ENCODE measurements at regions not wholly inside any gene's neighbourhood (a gene's known extent, or its start where the extent isn't known, plus 50 kb on each side); places are given as distances from the start of the nearest gene placed in this dataset.
"Not testable (repeated sequence)": the region's sequence is repeated elsewhere in the genome, so short reads cannot be mapped to it uniquely, and the experiment has no call there.

DNA sequence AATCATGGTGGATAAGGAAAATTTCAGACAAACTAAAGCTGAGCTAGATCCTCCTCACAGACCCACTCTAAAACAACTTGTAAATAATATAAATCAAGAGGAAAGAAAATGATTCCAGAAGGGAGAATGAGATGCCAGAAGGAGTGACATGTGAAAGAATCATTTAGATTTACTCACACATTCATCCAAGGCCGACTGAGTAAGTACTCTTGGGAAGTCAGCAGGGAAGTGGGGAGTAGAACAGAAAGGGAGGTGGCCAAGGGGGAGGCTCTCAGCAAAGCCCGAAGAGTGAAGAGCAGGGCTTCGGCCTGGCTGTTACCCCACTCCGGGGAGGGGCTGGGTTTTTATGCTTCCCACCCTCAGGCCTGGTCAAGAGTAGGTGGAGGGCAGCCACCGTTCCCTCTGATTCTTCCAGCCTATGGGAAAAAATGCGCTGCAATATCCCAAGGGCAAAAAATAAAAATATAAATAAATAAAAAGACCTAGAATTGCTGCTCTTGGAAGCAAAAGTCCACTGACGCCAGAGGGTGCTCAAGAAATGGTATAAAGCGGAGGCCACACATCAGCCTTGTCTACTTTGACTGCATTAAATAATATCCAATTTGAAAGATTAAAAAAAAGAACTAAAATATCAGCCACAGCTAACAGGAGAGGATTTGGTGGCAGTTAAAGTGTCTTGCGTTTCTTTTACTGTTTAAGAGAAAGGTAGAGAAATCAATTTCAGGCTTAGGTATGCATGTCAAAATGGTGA is 110.2 kb upstream of the COL5A1 start:
- no peak for DNase-seq

DNA sequence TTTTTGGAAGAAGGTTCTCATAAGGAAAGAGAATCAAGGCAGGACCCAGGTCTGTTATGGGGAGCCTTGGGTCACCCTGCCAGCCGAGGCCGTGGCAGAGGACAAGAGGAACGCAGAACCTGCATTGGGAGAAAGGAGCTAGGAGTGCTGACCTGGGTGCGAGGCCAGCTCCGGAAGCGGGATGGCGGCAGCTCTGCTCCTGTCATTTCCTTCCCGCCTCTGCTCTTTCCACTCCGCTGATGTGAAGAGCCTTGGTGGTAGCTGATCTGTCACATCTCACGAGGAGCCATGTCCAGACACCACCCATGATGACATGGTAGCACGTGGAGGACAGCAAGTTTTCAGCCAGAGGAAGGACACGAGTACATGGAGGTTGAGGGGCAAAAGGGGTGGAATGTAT is 109.5 kb upstream of the COL5A1 start:
- DNase-seq: no peak

DNA sequence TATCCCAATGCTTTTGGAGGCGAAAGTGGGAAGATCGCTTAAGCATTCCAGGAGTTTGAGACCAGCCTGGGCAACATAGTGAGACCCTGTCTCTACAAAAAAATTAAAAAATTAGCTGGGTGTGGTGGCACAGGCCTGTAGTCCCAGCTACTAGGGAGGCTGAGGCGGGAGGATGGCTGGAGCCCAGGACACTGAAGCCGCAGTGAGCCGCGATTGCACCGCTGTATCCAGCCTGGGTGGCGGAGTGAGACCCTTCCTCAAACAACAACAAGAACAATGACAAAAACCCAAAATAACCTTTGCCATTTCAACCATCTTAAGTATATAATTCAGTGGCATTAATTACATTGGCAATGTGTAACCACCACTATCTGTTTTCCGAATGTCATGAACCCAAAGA is 108.9 kb upstream of the COL5A1 start:
- DNase-seq: not testable (repeated sequence)

- no peak for DNase-seq
Measured at GRCh38 chr9:134533850-134534588, 107.6 kb upstream of the COL5A1 start.

DNA sequence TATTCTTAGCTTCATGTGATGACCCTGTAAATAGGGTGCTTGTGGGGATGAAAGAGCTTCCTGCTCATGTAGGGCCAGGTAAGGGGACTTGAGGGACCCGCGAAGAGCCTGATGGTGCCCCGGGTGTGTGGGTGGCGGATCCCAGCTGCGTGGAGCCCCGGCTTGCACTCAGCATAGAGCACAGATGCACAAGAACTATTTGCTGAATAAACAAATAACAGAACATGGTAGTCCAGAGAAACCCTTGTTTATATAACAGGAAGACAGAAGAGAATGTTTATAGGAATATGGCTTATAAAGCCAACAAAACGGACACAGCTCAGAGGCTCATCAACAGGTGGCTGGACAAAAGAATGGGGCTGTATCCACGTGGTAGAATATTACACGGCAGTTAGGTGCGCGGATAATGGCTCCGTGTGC is 106.9 kb upstream of the COL5A1 start:
- DNase-seq: no peak

DNA sequence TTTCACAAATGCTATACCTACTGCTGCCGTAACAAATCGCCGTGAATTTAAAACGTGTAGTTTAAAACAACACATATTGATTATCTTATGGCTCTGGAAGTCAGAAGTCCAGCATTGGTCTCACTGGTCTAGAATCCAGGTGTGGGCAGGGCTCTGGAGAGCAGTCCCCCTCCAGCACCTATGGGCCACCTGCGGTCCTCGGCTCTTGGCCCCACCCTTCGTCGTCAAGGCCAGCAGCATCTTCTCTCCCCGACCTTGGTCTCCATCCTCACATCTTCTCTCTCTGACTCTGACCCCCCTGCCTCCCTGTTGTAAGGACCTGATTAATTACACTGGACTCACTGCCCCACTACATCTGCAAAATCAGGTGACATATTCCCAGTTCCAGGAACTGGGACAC is 106.4 kb upstream of the COL5A1 start:
- no peak for DNase-seq

DNA sequence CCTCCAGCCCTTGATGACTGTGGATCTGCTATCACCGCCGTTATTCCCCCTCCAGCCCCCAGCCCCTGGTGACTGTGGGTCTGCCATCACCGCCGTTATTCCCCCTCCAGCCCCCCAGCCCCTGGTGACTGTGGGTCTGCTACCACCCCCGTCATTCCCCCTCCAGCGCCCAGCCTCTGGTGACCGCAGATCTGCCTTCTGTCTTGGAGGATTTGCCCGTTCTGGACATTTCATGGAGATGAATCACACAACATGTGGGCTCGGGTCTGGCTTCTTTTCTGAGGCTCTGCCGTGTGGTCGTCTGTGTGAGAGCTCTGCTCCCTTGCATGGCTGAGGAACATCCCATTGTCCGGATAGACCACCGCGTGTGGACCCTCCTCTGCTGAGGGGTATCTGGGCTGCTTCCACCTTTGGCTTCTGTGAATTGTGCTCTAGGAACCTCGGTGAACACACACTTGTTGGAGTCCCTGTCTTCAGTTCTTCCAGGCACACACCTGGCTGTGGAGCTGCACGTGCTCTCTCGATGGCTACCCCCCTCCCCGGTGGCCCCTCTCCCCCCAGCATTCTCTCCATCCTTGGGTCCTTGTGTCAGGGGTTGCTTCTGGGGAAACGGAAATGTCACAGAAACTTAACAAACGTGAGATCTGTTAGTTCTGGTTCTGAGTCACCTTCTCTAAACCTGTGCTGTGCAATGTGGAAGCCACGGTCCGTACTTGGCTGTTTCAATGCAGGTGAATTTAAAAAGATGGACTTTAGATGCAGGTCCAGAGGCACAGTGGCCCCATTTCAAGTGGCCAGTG is 105.3 kb upstream of the COL5A1 start:
- no peak for DNase-seq

- no peak for DNase-seq
Measured at GRCh38 chr9:134536931-134537330, 104.7 kb upstream of the COL5A1 start.

GRCh38 chr9:134537951-134538641 is 103.5 kb upstream of the COL5A1 start:
- DNase-seq: no peak

DNA sequence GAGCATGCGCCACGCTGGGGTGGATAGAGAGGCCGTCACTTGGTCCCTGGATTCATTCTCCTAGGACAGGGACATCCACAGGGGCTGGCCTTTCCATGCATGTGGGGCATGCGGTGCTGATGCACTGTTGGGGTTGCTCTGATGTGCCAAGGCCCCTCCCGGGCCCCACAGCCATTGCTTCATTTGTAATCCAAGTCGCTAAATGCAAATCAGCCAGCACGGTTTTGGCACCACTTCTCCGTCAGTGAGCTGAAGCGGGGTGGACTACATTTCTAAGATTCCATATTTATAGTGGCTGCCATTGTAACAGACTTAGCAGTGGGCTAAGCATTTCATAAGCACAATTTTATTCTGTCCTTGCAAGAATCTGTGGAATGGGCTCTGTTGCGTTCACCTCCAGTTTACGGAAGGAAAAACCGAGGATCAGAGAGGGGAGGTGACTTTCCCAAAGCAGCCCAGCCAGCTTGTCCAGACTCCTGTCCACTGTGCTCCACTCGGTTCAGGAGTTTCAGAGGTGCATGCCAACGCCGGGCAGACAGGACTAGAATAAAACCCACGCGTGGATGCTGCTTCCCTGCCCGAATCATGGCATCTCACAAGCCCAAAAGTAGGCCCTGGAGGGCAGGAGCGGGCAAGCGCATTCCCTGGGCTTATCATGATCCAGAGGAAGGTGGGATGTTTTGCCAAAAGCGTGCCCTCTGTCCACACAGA is 102.6 kb upstream of the COL5A1 start:
- no peak for DNase-seq

GRCh38 chr9:134539586-134540194 is 101.9 kb upstream of the COL5A1 start:
- no peak for DNase-seq

GRCh38 chr9:134540276-134541096 is 101.1 kb upstream of the COL5A1 start:
- DNase-seq: no peak

DNA sequence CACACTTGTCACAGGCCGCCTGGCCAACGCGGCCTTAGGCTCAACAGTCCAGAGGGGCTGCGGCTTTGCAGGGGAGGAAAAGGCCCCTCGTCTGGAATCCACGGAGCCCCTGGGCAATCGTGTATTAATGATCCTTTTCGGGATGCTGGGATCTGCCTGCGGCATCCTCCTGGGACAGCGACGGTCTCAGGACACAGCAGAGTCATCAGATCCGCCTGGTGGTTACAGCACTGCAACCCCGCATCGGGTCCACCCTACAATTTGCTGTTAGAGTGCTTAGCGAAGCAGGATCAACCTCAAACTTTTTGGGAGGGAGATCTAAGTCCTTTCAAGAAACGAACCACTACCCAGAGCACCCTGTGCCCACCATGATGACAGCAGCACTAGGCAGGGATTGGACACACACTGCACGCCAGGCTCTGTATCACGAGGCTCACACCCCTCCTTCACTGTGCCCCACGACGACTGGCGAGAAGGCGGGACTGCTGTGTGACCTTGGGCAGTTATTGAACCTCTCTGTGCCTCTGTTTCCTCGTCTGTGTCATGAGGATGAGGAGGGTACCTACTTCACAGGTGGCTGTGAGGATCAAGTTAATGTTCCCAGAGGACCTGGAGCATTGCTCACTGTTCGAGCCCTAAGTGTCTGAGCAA is 100.4 kb upstream of the COL5A1 start:
- no peak for DNase-seq

DNA sequence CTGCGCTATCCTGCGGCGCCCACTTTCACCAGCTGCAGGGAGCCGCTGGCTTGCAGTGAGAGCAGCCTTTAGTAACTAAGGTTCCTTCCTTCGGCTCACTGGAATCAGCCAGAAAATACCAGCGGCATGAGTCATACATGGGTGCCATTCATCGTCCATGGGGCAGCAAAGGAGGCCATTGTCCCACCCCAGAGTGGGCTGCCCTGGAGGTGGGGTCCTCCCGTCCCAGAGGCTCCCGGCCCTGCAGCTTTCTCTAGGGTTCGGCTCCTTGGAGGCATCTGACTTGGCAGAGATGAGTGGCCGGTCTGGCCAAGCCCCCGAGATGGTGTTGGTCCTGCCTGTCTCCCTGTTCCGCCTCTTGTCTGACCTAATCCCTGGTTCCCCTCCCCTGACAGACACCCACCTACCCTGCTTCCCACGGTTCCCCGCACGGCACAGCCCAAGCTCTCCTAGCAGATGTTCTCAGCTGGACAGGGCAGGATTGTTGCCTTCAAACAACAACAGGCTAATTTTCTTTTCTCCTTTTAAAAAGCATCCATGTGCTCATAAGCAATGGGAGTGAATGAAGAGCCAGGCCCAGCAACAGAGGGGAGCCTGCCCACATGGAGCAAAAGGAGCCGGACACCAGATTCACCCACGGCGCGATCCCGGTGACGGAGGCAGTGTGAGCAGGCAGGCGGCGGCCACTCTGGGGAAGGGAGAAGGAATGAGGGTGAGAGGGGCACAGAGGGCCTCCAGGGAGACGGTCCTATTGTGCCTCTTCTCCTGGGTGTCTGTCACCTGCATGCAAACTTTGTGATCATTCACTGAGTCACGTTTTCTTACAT is 97.0 kb upstream of the COL5A1 start:
- DNase-seq: no peak

- no peak for DNase-seq
Measured at GRCh38 chr9:134545215-134545542, 96.4 kb upstream of the COL5A1 start.

- no peak for DNase-seq
Measured at GRCh38 chr9:134545543-134546245, 95.9 kb upstream of the COL5A1 start.

GRCh38 chr9:134546246-134546731 is 95.3 kb upstream of the COL5A1 start:
- DNase-seq: no peak

DNA sequence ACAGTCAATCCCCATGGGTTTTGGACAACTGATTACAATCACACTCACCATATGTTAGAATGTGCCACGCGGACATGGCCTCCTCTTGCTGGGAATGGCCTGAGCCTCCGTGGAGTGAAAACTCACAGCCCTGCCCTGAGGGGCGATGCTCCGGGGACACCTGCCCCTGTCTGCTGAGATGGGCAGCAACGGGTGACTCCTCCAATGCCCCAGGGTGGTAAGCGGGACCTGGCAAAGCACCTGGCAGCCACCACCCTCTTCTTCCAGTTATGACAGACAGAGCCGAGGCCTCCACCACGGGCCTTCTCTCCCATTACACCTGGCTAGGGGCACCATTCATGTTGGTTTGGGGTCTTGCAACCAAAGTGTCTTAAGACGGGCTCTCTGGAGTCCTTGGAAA is 94.9 kb upstream of the COL5A1 start:
- DNase-seq: no peak
